ENCODE measurements at regions not wholly inside any gene's neighbourhood (a gene's known extent, or its start where the extent isn't known, plus 50 kb on each side); places are given as distances from the start of the nearest gene placed in this dataset.

DNA sequence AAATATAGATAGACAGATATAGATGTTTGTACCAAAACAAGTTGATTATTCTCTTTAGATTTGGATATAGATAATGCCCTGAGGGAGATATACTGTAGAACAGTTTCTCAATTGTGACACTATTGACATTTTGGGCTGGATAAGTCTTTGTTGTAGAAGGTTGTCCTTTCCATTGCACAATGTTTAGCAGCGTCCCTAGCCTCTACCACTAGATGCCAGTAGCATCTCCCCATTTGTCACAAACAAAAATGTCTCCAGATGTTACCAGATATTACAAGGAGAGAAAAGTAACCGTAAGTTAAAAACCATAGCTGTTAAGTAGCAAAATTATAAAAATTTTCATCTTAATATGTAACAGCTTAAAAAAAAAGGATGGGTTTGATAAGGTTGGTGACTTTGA is 2595.3 kb downstream of the ARAP2 start:
- TF ChIP-seq POLR2A (IDR thresholded peaks at IDR 0.05; ENCODE audit: low read length) (no peak), GATA1 (IDR thresholded peaks at IDR 0.05; ENCODE audit: low read depth, low read length) (no peak)
